Loucy (cell line): ENCODE measurements at regions not wholly inside any gene's neighbourhood (a gene's known extent, or its start where the extent isn't known, plus 50 kb on each side); places are given as distances from the start of the nearest gene placed in this dataset.

Source experiments
- EZH2phosphoT487 ChIP-seq: fragments of 200-600 bp; IDR thresholded peaks from 2 replicates; pipeline ENCODE4 v1.6.1; 2018; ENCODE audit warnings: antibody characterized with exemption, mild to moderate bottlenecking, moderate library complexity, borderline replicate concordance
- TF ChIP-seq, protein P1 (sequence below): fragments of 200-600 bp; sonication (generic); conservative IDR thresholded peaks from 2 replicates; pipeline ENCODE4 v1.5.1; 2014; ENCODE audit warnings: mild to moderate bottlenecking, antibody characterized with exemption, low read length

DNA sequence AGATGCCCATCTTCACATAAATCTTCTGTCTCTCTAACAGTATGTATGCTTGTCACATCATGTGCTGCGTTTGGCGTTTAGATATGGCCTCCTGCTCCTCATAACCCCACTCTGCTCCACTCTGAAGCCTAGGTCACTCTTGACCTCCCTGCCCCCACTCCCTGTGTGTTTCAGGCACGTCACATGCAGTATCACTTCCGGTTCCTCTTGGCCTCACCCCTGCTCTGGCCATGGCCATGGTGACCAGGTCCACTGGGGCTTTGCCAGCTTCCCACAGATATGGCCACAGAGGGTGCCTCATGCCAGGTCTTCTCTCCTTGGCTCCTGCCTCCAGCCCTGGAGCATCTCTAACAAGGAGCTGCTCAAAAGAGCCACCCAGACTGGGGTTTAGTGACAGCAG, 160.0 kb downstream of the RNF152 start:
- TF ChIP-seq, protein P1, sequence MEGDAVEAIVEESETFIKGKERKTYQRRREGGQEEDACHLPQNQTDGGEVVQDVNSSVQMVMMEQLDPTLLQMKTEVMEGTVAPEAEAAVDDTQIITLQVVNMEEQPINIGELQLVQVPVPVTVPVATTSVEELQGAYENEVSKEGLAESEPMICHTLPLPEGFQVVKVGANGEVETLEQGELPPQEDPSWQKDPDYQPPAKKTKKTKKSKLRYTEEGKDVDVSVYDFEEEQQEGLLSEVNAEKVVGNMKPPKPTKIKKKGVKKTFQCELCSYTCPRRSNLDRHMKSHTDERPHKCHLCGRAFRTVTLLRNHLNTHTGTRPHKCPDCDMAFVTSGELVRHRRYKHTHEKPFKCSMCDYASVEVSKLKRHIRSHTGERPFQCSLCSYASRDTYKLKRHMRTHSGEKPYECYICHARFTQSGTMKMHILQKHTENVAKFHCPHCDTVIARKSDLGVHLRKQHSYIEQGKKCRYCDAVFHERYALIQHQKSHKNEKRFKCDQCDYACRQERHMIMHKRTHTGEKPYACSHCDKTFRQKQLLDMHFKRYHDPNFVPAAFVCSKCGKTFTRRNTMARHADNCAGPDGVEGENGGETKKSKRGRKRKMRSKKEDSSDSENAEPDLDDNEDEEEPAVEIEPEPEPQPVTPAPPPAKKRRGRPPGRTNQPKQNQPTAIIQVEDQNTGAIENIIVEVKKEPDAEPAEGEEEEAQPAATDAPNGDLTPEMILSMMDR, result no peak
- TF ChIP-seq EZH2phosphoT487, result no peak
